ENCODE measurements at regions not wholly inside any gene's neighbourhood (a gene's known extent, or its start where the extent isn't known, plus 50 kb on each side); places are given as distances from the start of the nearest gene placed in this dataset.

DNA sequence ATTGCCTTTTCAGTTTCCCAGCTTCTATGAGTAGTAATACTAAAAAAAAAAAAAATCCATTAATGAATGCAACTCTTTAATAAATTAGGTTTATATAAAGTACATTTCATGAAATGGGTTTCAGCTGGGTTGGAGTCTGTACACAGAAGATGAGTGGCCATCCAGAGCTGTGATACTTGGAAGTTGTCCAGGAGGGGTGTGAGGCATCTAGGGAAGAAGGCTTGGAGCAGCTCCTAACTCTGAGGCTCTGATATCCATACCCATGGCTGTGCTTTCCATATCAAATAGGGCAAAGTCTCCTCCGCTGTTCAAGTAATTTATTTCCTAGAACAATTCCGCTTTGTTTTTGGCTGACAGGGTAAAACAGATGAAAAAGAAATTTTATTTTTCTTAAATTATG lies 423.3 kb upstream of the TENM3 start:
- TF ChIP-seq, protein P1, sequence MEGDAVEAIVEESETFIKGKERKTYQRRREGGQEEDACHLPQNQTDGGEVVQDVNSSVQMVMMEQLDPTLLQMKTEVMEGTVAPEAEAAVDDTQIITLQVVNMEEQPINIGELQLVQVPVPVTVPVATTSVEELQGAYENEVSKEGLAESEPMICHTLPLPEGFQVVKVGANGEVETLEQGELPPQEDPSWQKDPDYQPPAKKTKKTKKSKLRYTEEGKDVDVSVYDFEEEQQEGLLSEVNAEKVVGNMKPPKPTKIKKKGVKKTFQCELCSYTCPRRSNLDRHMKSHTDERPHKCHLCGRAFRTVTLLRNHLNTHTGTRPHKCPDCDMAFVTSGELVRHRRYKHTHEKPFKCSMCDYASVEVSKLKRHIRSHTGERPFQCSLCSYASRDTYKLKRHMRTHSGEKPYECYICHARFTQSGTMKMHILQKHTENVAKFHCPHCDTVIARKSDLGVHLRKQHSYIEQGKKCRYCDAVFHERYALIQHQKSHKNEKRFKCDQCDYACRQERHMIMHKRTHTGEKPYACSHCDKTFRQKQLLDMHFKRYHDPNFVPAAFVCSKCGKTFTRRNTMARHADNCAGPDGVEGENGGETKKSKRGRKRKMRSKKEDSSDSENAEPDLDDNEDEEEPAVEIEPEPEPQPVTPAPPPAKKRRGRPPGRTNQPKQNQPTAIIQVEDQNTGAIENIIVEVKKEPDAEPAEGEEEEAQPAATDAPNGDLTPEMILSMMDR (conservative IDR thresholded peaks at IDR 0.05): no peak
- no peak for TF ChIP-seq ZFX (IDR thresholded peaks at IDR 0.05)

Data from C4-2B (cell line).